MCF 10A (cell line): ENCODE measurements at regions not wholly inside any gene's neighbourhood (a gene's known extent, or its start where the extent isn't known, plus 50 kb on each side); places are given as distances from the start of the nearest gene placed in this dataset.

Source experiments
- BruUV-seq: library from RNA; stranded (reverse); fragments of 400-500 nt; replicated peaks from 2 replicates; lab custom pipeline; 2021; lab: Mats Ljungman, UMichigan
- CTCF ChIA-PET: fragments of 300-600 bp; sonication (Branson Sonifier 250); formaldehyde crosslinking; extraction: SDS; loops from one replicate; lab custom pipeline; 2021; ENCODE audit warnings: antibody characterized with exemption, inconsistent platforms; lab: Yijun Ruan, JAX
- POLR2A ChIA-PET: fragments of 300-600, 350-650 bp; sonication (Branson Sonifier 250); formaldehyde crosslinking; extraction: SDS; loops from one replicate; lab custom pipeline; 2020; ENCODE audit warnings: antibody characterized with exemption, inconsistent platforms; lab: Yijun Ruan, JAX
- DNase-seq: peaks from one replicate; pipeline ENCODE4 v3.0.0-alpha.2; 2018; ENCODE audit not compliant: unreplicated experiment
- H3K27ac Mint-ChIP-seq: one replicate; pipeline ENCODE4 v1.8.0; 2022; ENCODE audit warnings: mild to moderate bottlenecking, low read depth, mixed read lengths; ENCODE audit not compliant: unreplicated experiment
- H3K27me3 Mint-ChIP-seq: one replicate; pipeline ENCODE4 v1.8.0; 2022; ENCODE audit warnings: mixed read lengths; ENCODE audit not compliant: insufficient read depth, unreplicated experiment
- H3K36me3 Mint-ChIP-seq: one replicate; pipeline ENCODE4 v1.8.0; 2022; ENCODE audit warnings: mild to moderate bottlenecking, moderate library complexity, mixed read lengths; ENCODE audit not compliant: insufficient read depth, unreplicated experiment
- H3K4me1 Mint-ChIP-seq: one replicate; pipeline ENCODE4 v1.8.0; 2022; ENCODE audit warnings: mixed read lengths; ENCODE audit not compliant: insufficient read depth, unreplicated experiment
- H3K4me3 Mint-ChIP-seq: one replicate; pipeline ENCODE4 v1.8.0; 2022; ENCODE audit warnings: mild to moderate bottlenecking, moderate library complexity, mixed read lengths; ENCODE audit not compliant: unreplicated experiment
- H3K9me3 Mint-ChIP-seq: one replicate; pipeline ENCODE4 v1.8.0; 2022; ENCODE audit warnings: mixed read lengths; ENCODE audit not compliant: unreplicated experiment
- CTCF ChIP-seq: fragments of 200-600 bp; IDR thresholded peaks from one replicate; pipeline ENCODE4 v1.8.0; 2022; ENCODE audit warnings: antibody characterized with exemption, mild to moderate bottlenecking; ENCODE audit not compliant: unreplicated experiment
- intact Hi-C: fragments of 100-400 bp; cut with micrococcal nuclease; formaldehyde crosslinking; loops from 2 replicates; pipeline ENCODE4 v1.14.1; 2022

GRCh38 chr1:22376546-22376945 is 75.1 kb upstream of the ZBTB40 start:
- Mint-ChIP-seq H3K4me1 (no peaks in the 10 kb centered on the region), H3K4me3 (no peak overlapping the region), H3K27me3 (peaks cover 12% of the 10 kb centered on the region), H3K27ac (no peak overlapping the region), H3K9me3 (no peaks in the 10 kb centered on the region), H3K36me3 (no peaks in the 10 kb centered on the region)
- BruUV-seq: no TSS peak
- DNase-seq: no peak
- POLR2A ChIA-PET: no interaction called here
- intact Hi-C loops: no loop called here
- CTCF ChIA-PET: no interaction called here
- TF ChIP-seq CTCF: no peak

GRCh38 chr1:22376976-22377375 is 74.7 kb upstream of the ZBTB40 start:
- Mint-ChIP-seq H3K9me3 (no peaks in the 10 kb centered on the region), H3K27me3 (peaks cover 12% of the 10 kb centered on the region), H3K27ac (no peak overlapping the region), H3K36me3 (no peaks in the 10 kb centered on the region), H3K4me3 (no peak overlapping the region), H3K4me1 (no peaks in the 10 kb centered on the region)
- DNase-seq: no peak
- intact Hi-C loops: no loop called here
- CTCF ChIA-PET: no interaction called here
- BruUV-seq: no TSS peak
- no peak for TF ChIP-seq CTCF
- POLR2A ChIA-PET: no interaction called here

- no peaks in the 10 kb centered on the region for H3K36me3 Mint-ChIP-seq
- TF ChIP-seq CTCF: no peak
- intact Hi-C loops: no loop called here
- POLR2A ChIA-PET: interaction anchor here (0.7 kb wide), 1 partner anchor 8 kb away, joined by 3 read pairs; no protein-coding TSS in a partner anchor
- H3K4me1 Mint-ChIP-seq: no peaks in the 10 kb centered on the region
- no peak overlapping the region for H3K4me3 Mint-ChIP-seq
- H3K27me3 Mint-ChIP-seq: peaks cover 22% of the 10 kb centered on the region
- BruUV-seq: no TSS peak
- H3K27ac Mint-ChIP-seq: no peak overlapping the region
- DNase-seq: no peak
- CTCF ChIA-PET: no interaction called here
- H3K9me3 Mint-ChIP-seq: no peaks in the 10 kb centered on the region
These were observed 72.1 kb upstream of the ZBTB40 start for GRCh38 chr1:22379566-22379965.

- ChIA-PET POLR2A (interaction anchor here (0.5 kb wide), 1 partner anchor 77 kb away, joined by 3 read pairs; no protein-coding TSS in a partner anchor), CTCF (no interaction called here)
- H3K4me1 Mint-ChIP-seq: no peaks in the 10 kb centered on the region
- DNase-seq: peak; percentile 22
- H3K9me3 Mint-ChIP-seq: no peaks in the 10 kb centered on the region
- intact Hi-C loops: no loop called here
- no peak overlapping the region for H3K27ac Mint-ChIP-seq
- no peak overlapping the region for H3K4me3 Mint-ChIP-seq
- peaks cover 28% of the 10 kb centered on the region for H3K27me3 Mint-ChIP-seq
- no TSS peak for BruUV-seq
- no peaks in the 10 kb centered on the region for H3K36me3 Mint-ChIP-seq
- no peak for TF ChIP-seq CTCF
These were observed 71.4 kb upstream of the ZBTB40 start for GRCh38 chr1:22380024-22380785.
